ENCODE measurements at regions not wholly inside any gene's neighbourhood (a gene's known extent, or its start where the extent isn't known, plus 50 kb on each side); places are given as distances from the start of the nearest gene placed in this dataset.

- H3K4me3 Mint-ChIP-seq: no peak overlapping the region
- no peaks in the 10 kb centered on the region for H3K36me3 Mint-ChIP-seq (ENCODE audit: low read depth)
- no peaks in the 10 kb centered on the region for H3K4me1 Mint-ChIP-seq (ENCODE audit: low read depth)
- CTCF ChIA-PET: no interaction called here
- H3K27ac Mint-ChIP-seq: no peak overlapping the region
- no peak for TF ChIP-seq CTCF (IDR thresholded peaks at IDR 0.05)
- intact Hi-C loops (cut with micrococcal nuclease): no loop called here
- POLR2A ChIA-PET: no interaction called here
- DNase-seq (no peak), ATAC-seq (no peak)
- H3K9me3 Mint-ChIP-seq: peaks cover 2% of the 10 kb centered on the region
- no peaks in the 10 kb centered on the region for H3K27me3 Mint-ChIP-seq
Measured at GRCh38 chr4:96380106-96380505, 540.2 kb downstream of the PDHA2 start.

- H3K4me3 Mint-ChIP-seq: no peak overlapping the region
- no peaks in the 10 kb centered on the region for H3K27me3 Mint-ChIP-seq
- no peak overlapping the region for H3K27ac Mint-ChIP-seq
- ATAC-seq (no peak), DNase-seq (no peak)
- intact Hi-C loops (cut with micrococcal nuclease): no loop called here
- H3K9me3 Mint-ChIP-seq: no peaks in the 10 kb centered on the region
- ChIA-PET CTCF (no interaction called here), POLR2A (no interaction called here)
- H3K36me3 Mint-ChIP-seq (ENCODE audit: low read depth): no peaks in the 10 kb centered on the region
- TF ChIP-seq CTCF (IDR thresholded peaks at IDR 0.05): no peak
- no peaks in the 10 kb centered on the region for H3K4me1 Mint-ChIP-seq (ENCODE audit: low read depth)
Measured at GRCh38 chr4:96383349-96383748, 543.5 kb downstream of the PDHA2 start.

- POLR2A ChIA-PET: no interaction called here
- DNase-seq (no peak), ATAC-seq (no peak)
- no peaks in the 10 kb centered on the region for H3K27me3 Mint-ChIP-seq
- intact Hi-C loops (cut with micrococcal nuclease): no loop called here
- CTCF ChIA-PET: no interaction called here
- TF ChIP-seq CTCF (IDR thresholded peaks at IDR 0.05): no peak
- H3K9me3 Mint-ChIP-seq: peaks cover 3% of the 10 kb centered on the region
- no peak overlapping the region for H3K27ac Mint-ChIP-seq
- H3K4me1 Mint-ChIP-seq (ENCODE audit: low read depth): no peaks in the 10 kb centered on the region
- no peak overlapping the region for H3K4me3 Mint-ChIP-seq
- H3K36me3 Mint-ChIP-seq (ENCODE audit: low read depth): no peaks in the 10 kb centered on the region
Measured at GRCh38 chr4:96389770-96390169, 549.9 kb downstream of the PDHA2 start.

- ChIA-PET CTCF (no interaction called here), POLR2A (no interaction called here)
- Mint-ChIP-seq H3K27me3 (no peaks in the 10 kb centered on the region), H3K4me3 (no peak overlapping the region), H3K9me3 (peaks cover 3% of the 10 kb centered on the region), H3K36me3 (ENCODE audit: low read depth) (no peaks in the 10 kb centered on the region), H3K27ac (no peak overlapping the region), H3K4me1 (ENCODE audit: low read depth) (no peaks in the 10 kb centered on the region)
- intact Hi-C loops (cut with micrococcal nuclease): no loop called here
- ATAC-seq: no peak
- DNase-seq: no peak
- TF ChIP-seq CTCF (IDR thresholded peaks at IDR 0.05): no peak
Measured at GRCh38 chr4:96390404-96390803, 550.5 kb downstream of the PDHA2 start.

GRCh38 chr4:96395747-96396146 is 555.9 kb downstream of the PDHA2 start:
- POLR2A ChIA-PET: no interaction called here
- DNase-seq (no peak), ATAC-seq (no peak)
- peaks cover 9% of the 10 kb centered on the region for H3K9me3 Mint-ChIP-seq
- H3K27me3 Mint-ChIP-seq: no peaks in the 10 kb centered on the region
- H3K27ac Mint-ChIP-seq: no peak overlapping the region
- no peaks in the 10 kb centered on the region for H3K36me3 Mint-ChIP-seq (ENCODE audit: low read depth)
- no peak for TF ChIP-seq CTCF (IDR thresholded peaks at IDR 0.05)
- no peaks in the 10 kb centered on the region for H3K4me1 Mint-ChIP-seq (ENCODE audit: low read depth)
- CTCF ChIA-PET: no interaction called here
- intact Hi-C loops (cut with micrococcal nuclease): no loop called here
- no peak overlapping the region for H3K4me3 Mint-ChIP-seq
